Activated T-helper 1 cell treated with anti-CD3 and anti-CD28 coated beads, Interleukin-2, amount 50 U/mL, for 16 hours (primary cell): ENCODE measurements at regions not wholly inside any gene's neighbourhood (a gene's known extent, or its start where the extent isn't known, plus 50 kb on each side); places are given as distances from the start of the nearest gene placed in this dataset.
"Not testable (repeated sequence)": the region's sequence is repeated elsewhere in the genome, so short reads cannot be mapped to it uniquely, and the experiment has no call there.

Experiments
- DNase-seq, 2 donors: peaks; one replicate each; pipeline ENCODE4 v3.0.0-alpha.2; 2020; ENCODE audit warnings: low read depth in 1 of 2, low spot score in 1 of 2

DNA sequence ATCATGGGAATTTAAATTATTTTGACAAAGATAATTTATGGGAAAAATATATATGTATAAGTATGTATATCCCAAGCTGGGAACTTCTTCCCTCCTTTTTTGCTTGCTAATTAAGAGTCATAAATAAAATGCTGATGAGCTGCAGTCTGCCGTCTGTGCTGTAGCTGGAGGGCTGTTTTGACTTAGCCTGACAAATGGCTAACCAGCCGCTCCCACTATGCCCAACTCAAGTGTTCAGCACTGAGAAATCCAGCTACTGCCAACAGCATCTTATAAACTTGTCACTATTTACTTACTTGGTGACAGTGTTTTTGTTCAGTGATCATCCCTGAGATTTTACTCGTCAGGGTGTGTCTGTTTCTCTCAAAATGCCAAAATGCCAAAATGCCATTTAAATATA lies 171.2 kb upstream of the PGRMC2 start:
- no peak for DNase-seq

DNA sequence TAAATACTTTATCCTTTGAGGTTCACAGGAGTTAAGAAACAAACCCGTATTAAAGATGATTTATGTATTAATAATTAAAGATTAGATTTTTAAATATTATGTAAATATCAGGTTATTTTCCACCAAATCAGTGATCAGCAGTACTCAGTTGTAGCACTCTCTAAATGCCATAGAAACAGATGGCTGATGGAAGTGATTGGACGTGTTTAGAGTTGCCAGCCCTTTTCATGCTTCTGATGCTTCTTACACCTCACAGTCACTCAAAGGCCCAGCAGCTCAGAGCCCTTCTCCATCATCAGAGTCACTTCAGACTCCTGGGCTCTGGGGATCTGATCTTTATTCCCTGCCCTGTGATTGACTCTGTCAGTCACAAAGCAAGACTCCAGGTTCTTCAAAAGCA lies 170.1 kb upstream of the PGRMC2 start:
- DNase-seq, result no peak

DNA sequence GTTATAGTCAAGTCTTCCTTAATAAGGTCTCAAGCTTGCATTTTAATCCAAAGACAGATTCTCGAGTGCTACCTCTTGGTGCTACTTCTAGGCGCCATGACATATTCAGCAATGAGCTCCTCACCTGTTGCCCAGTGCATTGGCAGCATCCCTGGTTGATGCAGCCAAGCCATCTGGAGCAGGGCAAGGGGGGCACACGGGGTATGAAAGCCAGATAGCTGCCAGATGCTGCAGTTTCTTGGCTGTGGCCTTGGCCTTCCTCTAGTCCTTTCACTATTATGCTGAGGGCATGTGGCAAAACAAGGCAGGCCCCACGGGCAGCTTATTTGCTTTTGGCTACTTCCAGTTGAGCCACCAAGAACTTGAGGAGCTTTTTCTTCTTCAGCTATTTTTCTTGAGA lies 168.6 kb upstream of the PGRMC2 start:
- no peak for DNase-seq

DNA sequence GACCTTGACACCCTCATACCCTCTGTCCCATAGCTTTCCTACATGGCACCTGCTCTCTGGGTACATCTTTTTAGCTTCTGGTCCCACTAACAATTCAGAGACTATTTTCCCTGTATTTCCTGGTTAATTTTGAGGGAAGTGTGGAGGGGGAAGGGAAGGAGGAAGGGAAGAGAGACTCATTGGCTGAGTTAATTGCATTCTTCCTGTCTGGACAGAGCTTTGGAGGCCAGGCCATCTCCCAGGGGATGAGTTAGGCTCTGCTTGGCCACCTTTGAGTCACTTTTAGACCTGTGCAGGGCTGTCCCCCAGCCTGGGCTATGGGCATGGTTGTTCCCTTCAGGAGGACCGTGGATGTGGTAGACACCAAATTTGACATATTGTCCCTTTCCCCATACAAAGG lies 167.9 kb upstream of the PGRMC2 start:
- no peak for DNase-seq

DNA sequence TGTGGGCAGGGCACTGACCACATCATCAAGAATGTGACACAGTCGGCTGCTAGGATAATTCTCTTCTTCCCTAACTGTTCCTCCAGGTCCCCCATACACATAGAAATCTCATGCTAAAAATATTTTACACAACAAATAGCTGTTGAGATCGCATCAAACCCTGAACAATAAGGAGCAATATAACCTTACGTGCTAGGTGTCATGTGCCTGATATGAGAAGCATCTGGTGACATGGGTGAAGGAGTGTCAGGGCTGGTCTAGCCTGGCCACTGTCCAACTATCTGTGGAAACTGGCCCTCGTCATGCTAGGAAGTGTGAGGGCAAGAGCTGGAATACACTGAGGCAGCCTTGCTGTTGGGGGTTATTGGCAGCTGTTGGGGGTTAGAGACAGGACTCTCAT lies 167.3 kb upstream of the PGRMC2 start:
- no peak for DNase-seq

DNA sequence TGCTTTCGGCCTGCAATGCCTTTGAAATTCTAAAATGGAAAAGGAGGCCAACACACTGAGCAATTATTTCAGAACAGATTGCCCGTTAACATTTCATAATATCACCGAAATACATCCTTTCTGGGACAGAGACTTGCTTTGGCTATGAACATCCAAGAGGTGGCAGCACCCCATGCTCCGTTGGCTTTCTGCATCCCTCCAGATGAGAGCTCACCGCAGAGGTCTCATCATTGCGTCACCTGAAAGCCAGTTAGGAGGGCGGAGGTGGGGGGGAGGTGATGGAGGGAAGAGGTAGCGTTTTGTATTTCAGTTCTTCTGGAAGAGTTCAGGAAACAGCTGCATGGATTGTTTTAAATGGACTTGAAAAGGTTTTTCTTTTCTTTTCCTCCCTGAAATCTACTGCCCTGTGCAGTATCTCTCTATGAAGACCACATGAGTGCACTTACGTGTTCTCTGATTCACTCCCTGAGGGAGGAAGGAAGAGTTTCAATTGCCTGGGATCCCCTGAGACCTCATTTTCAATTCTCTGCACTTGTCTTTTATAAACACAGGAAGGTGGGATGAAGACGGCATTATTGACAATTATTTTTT lies 166.8 kb upstream of the PGRMC2 start:
- DNase-seq, result peak; percentile 9 to 25

DNA sequence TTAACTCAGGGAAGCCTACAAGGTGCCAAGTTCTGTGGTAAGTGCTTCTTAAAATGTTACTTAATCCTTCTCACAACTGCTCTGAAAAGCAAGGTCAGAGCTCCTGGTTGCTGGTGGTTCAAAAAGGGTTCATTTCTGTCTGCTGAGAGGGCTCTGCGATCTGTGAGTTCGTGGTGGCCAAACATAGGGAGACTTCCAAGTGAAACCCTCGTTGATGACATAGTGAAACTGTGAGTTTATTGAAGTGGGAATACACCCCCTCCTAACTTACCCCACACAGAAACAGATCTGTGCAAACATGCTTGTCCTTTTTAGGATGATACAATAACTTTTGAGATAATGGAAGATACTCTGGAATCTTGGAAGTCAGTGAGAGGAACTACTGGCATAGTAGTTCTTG lies 164.8 kb upstream of the PGRMC2 start:
- DNase-seq, result no peak

DNA sequence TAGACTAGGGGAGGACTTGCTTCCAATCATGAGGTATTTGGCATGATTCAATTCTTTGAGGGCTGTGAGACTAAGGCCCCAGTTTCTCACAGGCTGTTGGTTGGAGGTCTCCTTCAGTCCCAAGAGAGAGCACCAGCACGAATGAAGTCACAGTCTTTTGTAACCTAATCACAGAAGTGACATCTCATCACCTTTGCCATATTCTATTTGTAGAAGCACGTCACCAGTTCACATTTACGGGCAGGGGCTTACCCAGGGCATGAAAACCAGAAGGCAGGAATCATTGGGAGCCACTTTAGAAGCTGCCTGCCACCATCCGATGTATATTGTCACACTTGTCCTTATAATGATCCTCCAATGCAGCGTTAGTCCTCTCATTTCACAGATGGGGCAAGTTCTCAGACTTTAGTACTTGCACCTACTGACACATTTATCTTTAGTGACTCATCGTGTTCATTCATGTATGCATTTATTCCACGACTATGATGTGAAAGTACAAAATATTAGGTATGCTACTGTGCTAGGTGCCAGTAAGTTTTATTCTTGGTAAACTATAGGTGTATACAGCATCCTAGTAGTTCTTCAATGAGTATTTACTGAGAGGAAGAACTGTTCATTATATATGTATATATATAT lies 163.8 kb upstream of the PGRMC2 start:
- no peak for DNase-seq

DNA sequence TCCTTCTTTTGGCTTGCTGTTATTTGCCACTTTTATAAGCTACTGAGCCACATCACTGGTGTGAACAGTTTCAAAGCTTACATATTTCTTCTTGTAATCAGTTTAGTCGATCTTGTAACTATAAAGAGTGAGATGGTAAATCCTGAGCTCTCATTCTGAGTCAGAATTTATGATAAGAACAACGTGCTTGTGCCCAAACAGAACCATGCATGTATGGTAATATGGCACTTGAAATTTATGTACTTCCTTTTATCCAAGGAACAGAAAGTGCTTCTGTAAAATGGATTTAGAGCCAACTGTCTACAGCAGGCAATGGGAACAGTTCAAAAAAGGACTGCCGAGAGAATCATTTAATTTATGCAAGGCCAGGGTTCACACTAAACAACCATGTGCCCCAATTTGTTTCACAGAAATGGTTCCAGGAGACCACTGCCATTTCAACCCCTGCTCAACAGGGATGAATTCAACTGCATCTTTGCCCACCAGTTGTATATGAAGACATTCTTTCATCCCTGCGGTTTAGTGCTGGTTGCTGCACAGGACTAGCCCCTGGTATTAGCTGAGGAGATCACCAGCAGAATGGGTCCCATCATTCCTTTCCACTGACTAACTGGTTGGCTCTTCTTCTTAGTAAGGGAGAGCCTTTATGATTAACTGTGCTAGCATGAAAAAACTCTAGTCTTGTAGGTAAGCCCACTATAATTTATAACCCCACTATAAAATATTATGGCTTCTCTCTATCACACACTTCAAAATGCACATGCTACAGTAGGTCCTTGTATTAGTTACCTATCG lies 162.9 kb upstream of the PGRMC2 start:
- DNase-seq, result no peak

DNA sequence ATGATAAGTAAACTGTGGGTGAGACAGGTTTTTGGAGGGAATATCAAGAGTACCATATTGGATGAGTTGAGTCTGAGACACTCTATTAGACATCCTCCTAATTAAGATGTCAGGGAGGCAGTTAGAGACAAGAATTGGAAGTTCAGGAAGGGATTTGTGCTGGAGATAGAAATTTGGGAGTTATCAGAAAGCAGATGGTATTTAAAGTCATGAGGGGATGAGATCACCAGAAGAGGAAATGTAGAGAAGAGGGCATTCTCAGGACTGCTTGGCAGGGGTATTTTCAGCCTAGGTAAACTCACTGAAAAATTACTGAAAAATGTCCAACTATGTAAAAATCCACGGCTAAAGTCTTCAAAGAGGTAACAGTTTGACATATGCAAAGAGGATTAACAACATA lies 161.6 kb upstream of the PGRMC2 start:
- no peak for DNase-seq

DNA sequence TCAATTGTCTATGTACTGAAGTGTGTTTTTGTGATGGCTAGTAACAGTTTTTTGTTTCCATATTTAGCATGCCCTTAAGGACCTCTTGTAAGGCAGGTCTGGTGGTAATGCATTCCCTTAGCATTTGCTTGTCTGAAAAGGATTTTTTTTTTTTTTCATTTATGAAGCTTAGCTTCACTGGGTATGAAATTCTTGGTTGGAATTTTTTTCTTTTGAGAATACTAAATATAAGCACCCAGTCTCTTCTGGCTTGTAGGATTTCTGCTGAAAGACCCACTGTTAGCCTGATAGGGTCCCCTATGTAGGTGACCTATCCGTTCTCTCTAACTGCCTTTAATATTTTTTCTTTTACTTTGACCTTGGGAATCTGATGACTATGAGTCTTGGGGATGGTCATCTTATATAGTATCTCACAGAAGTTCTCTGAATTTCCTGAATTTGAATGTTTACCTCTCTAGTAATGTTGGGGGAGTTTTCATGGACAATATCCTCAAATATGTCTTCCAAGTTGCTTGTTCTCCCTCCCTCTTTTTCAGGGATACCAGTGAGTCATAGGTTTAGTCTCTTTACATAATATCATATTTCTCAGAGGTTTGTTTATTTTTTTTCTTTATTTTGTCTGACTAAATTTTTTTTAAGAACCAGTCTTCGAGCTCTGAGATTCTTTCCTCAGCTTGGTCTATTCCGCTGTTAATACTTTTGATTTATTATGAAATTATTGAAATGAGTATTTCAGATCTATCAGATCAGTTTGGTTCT lies 157.1 kb upstream of the PGRMC2 start:
- DNase-seq, result no peak

DNA sequence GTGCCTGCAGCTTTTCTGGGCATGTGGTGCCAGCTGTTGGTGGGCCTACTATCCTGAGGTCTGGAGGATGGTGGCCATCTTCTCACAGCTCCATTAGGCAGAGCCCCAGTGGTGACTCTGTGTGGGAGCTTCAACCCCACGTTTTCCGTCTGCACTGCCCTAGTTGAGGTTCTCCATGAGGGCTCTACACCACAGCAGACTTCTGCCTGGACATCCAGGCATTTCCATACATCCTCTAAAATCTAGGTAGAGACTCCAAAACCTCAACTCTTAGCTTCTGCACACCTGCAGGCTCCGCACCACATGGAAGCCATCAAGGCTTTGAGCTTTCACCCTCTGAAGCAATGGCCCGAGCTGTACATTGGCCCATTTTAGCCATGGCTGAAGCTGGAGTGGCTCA lies 153.3 kb upstream of the PGRMC2 start:
- DNase-seq, result no peak

DNA sequence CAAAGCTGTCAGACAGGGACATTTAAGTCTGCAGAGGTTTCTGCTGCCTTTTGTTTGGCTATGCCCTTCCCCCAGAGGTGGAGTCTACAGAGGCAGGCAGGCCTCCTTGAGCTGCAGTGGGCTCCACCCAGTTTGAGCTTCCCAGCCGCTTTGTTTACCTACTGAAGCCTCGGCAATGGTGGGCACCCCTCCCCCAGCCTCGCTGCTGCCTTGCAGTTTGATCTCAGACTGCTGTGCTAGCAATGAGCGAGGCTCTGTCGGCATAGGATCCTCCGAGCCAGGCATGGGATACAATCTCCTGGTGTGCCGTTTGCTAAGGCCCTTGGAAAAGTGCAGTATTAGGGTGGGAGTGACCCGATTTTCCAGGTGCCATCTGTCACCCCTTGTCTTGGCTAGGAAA lies 149.4 kb upstream of the PGRMC2 start:
- not testable (repeated sequence) for DNase-seq

DNA sequence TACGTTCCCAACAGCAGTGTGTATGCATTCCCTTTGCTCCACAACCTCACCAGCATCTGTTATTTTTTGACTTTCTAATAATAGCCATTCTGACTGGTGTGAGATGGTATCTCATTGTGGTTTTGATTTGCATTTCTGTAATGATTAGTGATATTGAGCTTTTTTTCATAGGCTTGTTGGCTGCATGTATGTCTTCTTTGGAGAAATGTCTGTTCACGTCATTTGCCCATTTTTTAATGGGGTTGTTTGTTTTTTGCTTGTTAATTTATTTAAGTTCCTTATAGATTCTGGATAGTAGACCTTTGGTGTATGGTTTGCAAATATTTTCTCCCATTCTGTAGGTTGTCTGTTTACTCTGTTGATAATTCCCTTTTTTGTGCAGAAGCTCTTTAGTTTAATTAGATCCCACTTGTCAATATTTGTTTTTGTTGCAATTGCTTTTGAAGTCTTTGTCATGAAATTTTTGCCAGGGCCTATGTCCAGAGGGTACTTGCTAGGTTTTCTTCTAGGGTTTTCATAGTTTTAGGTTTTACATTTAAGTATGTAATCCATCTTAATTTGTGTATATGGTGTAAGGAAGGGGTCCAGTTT lies 141.5 kb upstream of the PGRMC2 start:
- DNase-seq, result not testable (repeated sequence)

DNA sequence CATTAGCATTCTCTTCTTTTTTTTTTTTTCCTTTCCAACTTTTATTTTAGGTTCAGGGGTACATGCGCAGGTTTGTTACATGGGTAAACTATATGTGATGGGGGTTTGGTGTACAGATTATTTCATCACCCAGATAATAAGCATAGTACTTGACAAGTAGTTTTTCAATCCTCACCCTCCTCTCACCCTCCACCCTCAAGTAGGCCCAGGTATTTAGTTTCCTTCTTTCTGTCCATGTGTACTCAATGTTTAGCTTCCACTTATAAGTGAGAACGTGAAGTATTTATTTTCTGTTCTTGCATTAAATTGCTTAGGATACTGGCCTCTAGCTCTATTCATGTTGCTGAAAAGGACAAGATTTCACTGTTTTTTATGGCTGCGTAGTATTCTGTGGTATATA lies 140.8 kb upstream of the PGRMC2 start:
- no peak for DNase-seq

DNA sequence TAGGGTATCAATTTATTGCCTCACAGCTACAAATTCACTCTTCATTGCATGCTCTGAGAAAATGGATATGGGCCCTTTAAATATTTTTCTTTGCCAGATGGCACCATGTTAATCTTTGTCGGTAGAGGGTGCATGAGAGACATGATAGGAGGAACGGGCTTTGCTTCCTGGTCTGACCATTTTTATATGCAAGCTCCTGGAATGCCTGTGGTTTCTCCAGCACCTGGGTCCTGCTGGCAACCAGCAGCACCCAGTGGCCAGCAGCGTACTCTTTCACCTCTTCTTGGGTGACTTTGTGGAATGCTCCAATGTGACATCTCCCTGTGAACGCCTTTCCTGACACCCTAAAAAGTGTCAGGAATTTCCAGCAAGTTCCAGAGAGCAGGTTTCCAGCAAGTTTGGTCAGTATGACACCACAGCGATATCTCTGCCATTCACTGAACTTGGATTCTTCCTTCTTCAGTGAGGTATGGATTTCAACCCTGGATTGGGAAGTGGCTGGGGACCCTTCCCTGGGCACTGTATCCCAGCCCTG lies 140.3 kb upstream of the PGRMC2 start:
- DNase-seq, result no peak

DNA sequence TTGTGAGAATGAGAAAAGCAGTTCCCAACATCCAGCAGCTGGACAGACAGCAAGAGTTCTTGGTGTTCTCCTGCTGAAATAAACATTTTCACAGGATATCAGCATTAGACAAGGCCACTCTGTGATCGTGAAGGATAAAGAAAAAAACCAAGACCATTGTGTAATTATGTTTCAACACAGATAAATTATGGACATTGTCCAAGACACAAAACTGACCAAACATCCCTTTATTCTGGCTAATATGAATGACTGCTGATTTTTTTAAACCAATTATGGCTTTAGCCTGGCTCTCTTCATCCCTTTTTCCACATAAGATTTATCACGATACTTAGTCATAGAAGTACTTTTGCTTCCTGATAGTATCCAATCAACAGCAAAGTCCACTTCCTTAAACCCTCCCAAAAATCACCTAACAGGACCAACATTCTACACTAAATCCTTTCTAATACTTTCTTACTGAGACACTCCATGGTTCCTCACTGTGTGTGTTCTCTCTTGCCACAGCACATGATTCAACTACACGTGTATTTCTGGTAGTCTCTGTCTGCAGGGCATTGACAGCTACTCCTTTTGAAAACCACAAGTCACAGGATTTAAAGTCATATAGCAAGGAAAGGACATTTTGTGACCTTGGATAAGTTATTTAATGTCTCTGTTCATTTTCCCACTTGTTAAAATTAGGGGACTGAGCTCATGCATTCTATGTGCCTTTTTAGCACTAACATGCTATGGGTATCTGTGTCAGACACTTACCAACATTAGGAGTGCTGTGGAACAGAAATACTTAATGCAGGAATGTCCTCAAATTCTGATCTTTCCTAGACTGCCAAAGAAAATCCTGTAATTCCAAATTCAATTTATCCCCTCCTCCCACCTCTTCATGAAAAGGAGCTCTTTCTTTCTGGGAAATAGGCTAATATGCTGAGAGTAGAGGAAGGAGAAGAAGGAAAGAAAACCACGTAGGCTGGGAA lies 137.2 kb upstream of the PGRMC2 start:
- no peak for DNase-seq

DNA sequence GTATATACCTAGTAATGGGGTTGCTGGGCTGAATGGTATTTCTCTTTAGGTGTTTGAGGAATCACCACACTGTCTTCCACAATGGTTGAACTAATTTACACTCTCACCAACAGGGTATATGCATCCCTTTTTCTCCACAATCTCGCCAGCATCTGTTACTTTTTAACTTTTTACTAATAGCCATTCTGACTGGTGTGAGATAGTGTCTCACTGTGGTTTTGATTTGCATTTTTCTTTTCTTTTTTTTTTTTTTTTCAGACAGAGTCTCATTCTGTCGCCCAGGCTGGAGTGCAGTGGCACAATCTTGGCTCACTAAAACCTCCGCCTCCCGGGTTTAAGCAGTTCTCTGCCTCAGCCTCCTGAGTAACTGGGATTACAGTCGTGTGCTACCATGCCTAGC lies 134.7 kb upstream of the PGRMC2 start:
- not testable (repeated sequence) for DNase-seq

DNA sequence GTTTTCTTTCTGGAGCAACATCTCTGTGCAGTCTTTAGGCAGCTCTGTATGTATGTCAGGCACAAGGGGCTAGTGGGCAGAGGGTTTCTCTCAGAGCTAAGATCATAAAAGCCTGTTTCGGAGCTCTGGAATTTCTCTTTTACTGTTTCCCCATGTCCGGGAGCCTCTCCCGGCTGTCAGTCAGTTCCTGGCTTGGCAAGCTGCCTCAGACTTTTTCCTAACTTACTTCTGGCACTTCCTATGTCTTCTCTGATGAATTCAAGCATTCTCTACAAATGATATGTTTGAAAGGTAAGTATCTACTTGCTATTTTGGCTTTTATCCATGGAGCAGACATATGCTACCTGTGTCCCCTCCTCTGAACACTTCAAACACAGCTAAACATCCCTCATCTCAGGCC lies 129.3 kb upstream of the PGRMC2 start:
- DNase-seq, result no peak

DNA sequence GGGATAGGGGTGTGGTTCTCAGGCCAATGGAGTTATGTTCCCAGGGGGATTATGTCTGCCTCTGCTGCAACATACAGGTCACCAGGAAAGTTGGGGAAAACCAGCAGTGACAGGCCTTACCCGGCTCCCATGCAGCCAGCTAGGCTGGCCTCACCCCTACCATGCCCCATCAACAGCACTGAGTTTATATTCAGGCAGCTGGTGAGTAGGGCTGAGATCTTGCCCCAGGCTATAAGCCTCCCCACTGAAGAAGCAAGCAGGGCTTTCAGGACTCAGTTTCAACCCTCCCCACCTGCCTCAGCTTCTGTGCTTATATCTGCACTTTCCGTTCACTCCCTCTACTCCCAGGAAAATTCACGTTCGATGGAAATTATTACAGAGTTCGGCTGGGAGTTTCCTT lies 122.4 kb upstream of the PGRMC2 start:
- DNase-seq, result no peak
